Epithelial cell of proximal tubule (primary cell): ENCODE measurements at regions not wholly inside any gene's neighbourhood (a gene's known extent, or its start where the extent isn't known, plus 50 kb on each side); places are given as distances from the start of the nearest gene placed in this dataset.

Experiments
- DNase-seq: peaks from one replicate; pipeline ENCODE4 v3.0.0-alpha.2; 2011; ENCODE audit warnings: low read depth
- H3K4me3 ChIP-seq: 2 replicates; pipeline ENCODE4 v1.5.1; 2011; ENCODE audit warnings: low read depth, mild to moderate bottlenecking, low read length
- CTCF ChIP-seq: conservative IDR thresholded peaks from 2 replicates; pipeline ENCODE4 v1.5.1; 2012; ENCODE audit warnings: low read depth, mild to moderate bottlenecking, low read length

- TF ChIP-seq CTCF = peak; percentile 55
- no peak overlapping the region for H3K4me3 ChIP-seq
- no peak for DNase-seq
These were observed 57.6 kb upstream of the ZNF507 start for GRCh38 chr19:32287811-32288227.

- DNase-seq = no peak
- no peak overlapping the region for H3K4me3 ChIP-seq
- no peak for TF ChIP-seq CTCF
These were observed 55.7 kb upstream of the ZNF507 start for GRCh38 chr19:32289566-32290210.

- TF ChIP-seq CTCF = no peak
- no peak for DNase-seq
- H3K4me3 ChIP-seq = no peak overlapping the region
These were observed 53.5 kb upstream of the ZNF507 start for GRCh38 chr19:32291876-32292275.

GRCh38 chr19:32294871-32295438 is 50.5 kb upstream of the ZNF507 start:
- TF ChIP-seq CTCF = no peak

More at GRCh38 chr19:32294871-32295438, 50.5 kb upstream of the ZNF507 start:
- H3K4me3 ChIP-seq = no peak overlapping the region
- no peak for DNase-seq
